Heart left ventricle (tissue), 16 donors: ENCODE measurements at regions not wholly inside any gene's neighbourhood (a gene's known extent, or its start where the extent isn't known, plus 50 kb on each side); places are given as distances from the start of the nearest gene placed in this dataset.

ENCODE experiments used
- ATAC-seq, 4 donors: fragments of 200-7000 bp; cut with Tn5 transposase; one replicate each; pipeline ENCODE4 v1.9.1; 2020 to 2022; ENCODE audit warnings: moderate library complexity in 4 of 4, mild to moderate bottlenecking in 3 of 4, moderate number of reproducible peaks in 1 of 4
- DNase-seq, 5 donors: peaks; one replicate each; pipeline ENCODE4 v3.0.0-alpha.2; 2020
- H3K27ac ChIP-seq, 12 donors: fragments of 200-600 bp; sonication (generic) in 4 of 12; one replicate each; pipeline versions ENCODE4 v1.5.0 to v1.8.0; 2016 to 2022; ENCODE audit warnings: mild to moderate bottlenecking in 2 of 12
- H3K27me3 ChIP-seq, 9 donors: fragments of 200-600 bp; sonication (generic) in 2 of 9; one replicate each; pipeline versions ENCODE4 v1.5.1 to v1.8.0; 2016 to 2022; ENCODE audit warnings: mild to moderate bottlenecking in 3 of 9
- H3K36me3 ChIP-seq, 9 donors: fragments of 200-600 bp; sonication (generic) in 2 of 9; one replicate each; pipeline versions ENCODE4 v1.5.0 to v1.8.0; 2018 to 2022; ENCODE audit warnings: mild to moderate bottlenecking in 2 of 9
- H3K4me1 ChIP-seq, 12 donors: fragments of 200-600 bp; sonication (generic) in 4 of 12; one replicate each; pipeline versions ENCODE4 v1.5.0 to v1.8.0; 2016 to 2022; ENCODE audit warnings: mild to moderate bottlenecking in 3 of 12
- H3K4me3 ChIP-seq, 12 donors: fragments of 200-600 bp; sonication (generic) in 4 of 12; one replicate each; pipeline versions ENCODE4 v1.5.0 to v1.8.0; 2017 to 2022; ENCODE audit warnings: mild to moderate bottlenecking in 9 of 12, moderate library complexity in 4 of 12
- H3K9me3 ChIP-seq, 12 donors: fragments of 200-600 bp; sonication (generic) in 4 of 12; one replicate each; pipeline versions ENCODE4 v1.5.0 to v1.8.0; 2016 to 2022; ENCODE audit warnings: mild to moderate bottlenecking in 1 of 12
- POLR2A ChIP-seq, 2 donors: fragments of 450-650 bp; IDR thresholded peaks; one replicate each; pipeline ENCODE4 v1.6.1; 2017; ENCODE audit warnings: antibody characterized with exemption in 2 of 2, mild to moderate bottlenecking in 2 of 2, moderate library complexity in 2 of 2
- WGBS, 4 donors: extraction: QIAGEN DNeasy Blood & Tissue Kit in 2 of 4; methylation state at CpG; one replicate each; pipeline versions ENCODE4 v1.1.5 to v1.1.7; 2013 to 2018; 5-methylcytosine and 5-hydroxymethylcytosine counted together
- intact Hi-C, 10 donors: fragments of 100-400 bp; cut with DNase I; formaldehyde crosslinking; loops; one replicate each; pipeline versions ENCODE4 v1.11.1 to v1.14.2; 2022
- TF ChIP-seq, protein P1 (sequence below), 12 donors: fragments of 200-600 bp; sonication (generic) in 4 of 12; IDR thresholded peaks; one replicate each; pipeline versions ENCODE4 v1.5.0 to v1.8.0; 2018 to 2022; ENCODE audit warnings: antibody characterized with exemption in 12 of 12, mild to moderate bottlenecking in 5 of 12
- donor health status: ischemic (EF 13 %, LVEDD 7.1; RV severe dilation, severe dysfunction).
- donor health status: healthy with polysubstance abuse.
- donor health status: DM: no; HTN: yes; CAD: no.
- donor health status: DM: no; HTN: no; CAD: no.
- donor health status: ischemic (EF 25% LVEDD 6.9; RV normal size, moderate dysfunction).
- donor health status: ischemic (EF 25% LVEDD 5.7; RV mildly dilated, moderate dysfunction).
- donor health status: healthy.
- donor health status: DM: yes; HTN: yes; CAD: no.
- donor health status: ischemic (EF 35%, LVEDD 5.7; RV mildly dilated, moderate dysfunction).
- donor health status: nonischemic (EF 11% LVEDD 7.7; RV severe dilation, severe dysfunction).
- donor health status: DM: yes; HTN: yes; CAD: no.
- donor health status: PGD.
- donor health status: ischemic (EF 29% LVEDD 5.4; RV normal size, mild dysfunction).
- donor health status: nonischemic (EF 23%, LVEDD 6.1; RV moderate dilation, normal function).

DNA sequence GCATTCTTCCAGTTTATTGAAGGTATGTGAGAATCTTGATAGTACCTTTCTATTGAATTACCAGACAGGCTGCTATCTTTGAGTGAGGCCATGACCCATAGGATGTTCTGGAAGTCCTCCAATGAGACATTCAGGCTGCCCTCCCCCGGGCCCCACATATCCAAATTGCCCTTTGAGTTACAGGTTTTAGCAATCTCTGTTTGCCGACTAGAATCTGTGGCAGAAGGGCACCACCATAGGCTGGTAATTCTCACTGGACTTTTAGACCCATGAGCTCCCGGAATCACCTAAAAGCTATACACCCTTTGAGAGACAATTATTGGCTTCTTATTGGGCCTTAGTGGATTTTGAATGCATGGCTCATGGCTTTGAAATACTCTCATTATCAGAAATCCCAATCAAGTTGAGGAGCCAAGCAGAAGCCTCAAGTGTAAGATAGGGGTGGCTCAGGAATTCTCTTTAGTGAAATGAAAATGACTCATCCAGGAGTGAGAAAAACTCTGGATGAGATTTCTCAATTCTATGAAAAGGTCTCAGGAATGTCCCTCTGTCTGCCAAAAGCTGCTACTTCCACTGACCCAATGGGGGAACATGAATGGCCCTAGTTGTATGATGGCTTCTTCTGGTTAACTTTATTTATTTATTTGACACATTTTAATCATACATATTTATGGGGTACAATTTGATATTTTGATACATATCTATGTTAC is 172.1 kb upstream of the CSNK1A1L start:
- Histone ChIP-seq H3K4me1 (no peaks in the 10 kb centered on the region), H3K27me3 (no peaks in the 10 kb centered on the region), H3K9me3 (peaks cover 0 to 14% (median 0%) of the 10 kb centered on the region in 12 donors), H3K4me3 (no peak overlapping the region), H3K27ac (no peak overlapping the region), H3K36me3 (no peaks in the 10 kb centered on the region)
- 50 to 56% (median 52%) methylated on average over 3 of the region's 3 CpGs for WGBS, 4 donors
- TF ChIP-seq POLR2A (IDR thresholded peaks at IDR 0.05): no peak
- TF ChIP-seq, protein P1, sequence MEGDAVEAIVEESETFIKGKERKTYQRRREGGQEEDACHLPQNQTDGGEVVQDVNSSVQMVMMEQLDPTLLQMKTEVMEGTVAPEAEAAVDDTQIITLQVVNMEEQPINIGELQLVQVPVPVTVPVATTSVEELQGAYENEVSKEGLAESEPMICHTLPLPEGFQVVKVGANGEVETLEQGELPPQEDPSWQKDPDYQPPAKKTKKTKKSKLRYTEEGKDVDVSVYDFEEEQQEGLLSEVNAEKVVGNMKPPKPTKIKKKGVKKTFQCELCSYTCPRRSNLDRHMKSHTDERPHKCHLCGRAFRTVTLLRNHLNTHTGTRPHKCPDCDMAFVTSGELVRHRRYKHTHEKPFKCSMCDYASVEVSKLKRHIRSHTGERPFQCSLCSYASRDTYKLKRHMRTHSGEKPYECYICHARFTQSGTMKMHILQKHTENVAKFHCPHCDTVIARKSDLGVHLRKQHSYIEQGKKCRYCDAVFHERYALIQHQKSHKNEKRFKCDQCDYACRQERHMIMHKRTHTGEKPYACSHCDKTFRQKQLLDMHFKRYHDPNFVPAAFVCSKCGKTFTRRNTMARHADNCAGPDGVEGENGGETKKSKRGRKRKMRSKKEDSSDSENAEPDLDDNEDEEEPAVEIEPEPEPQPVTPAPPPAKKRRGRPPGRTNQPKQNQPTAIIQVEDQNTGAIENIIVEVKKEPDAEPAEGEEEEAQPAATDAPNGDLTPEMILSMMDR (IDR thresholded peaks at IDR 0.05): no peak
- DNase-seq (no peak), ATAC-seq (no peak)
- intact Hi-C loops: no loop called here

DNA sequence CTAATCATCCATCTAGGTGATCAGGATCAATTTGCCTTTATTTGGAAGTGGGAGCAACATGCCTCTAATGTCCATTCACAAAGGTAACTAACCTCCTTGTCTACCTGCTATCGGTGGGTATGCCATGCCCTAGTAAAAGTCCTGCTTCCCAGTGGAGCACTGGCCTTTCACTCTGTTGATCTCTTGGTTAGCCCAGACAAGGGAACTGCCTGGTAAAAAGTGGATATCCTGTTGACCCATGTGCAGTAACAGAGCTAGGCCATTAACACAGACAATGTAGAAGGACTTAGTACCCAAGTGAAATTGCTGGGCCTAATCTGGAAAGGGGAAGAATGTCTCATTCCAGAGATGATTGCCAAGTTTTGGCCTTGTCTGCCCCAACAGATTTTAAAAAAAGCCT is 171.5 kb upstream of the CSNK1A1L start:
- ATAC-seq: no peak
- TF ChIP-seq, protein P1 (IDR thresholded peaks at IDR 0.05): no peak
- no peak for TF ChIP-seq POLR2A (IDR thresholded peaks at IDR 0.05)
- H3K9me3 ChIP-seq: peaks cover 0 to 14% (median 0%) of the 10 kb centered on the region in 12 donors
- H3K36me3 ChIP-seq: no peaks in the 10 kb centered on the region
- no peak for DNase-seq
- no peak overlapping the region for H3K27ac ChIP-seq
- no peak overlapping the region for H3K4me3 ChIP-seq
- 97 to 100% (median 99%) methylated on average over 1 of the region's 1 CpG for WGBS, 4 donors
- no peaks in the 10 kb centered on the region for H3K27me3 ChIP-seq
- H3K4me1 ChIP-seq: no peaks in the 10 kb centered on the region
- intact Hi-C loops: no loop called here

DNA sequence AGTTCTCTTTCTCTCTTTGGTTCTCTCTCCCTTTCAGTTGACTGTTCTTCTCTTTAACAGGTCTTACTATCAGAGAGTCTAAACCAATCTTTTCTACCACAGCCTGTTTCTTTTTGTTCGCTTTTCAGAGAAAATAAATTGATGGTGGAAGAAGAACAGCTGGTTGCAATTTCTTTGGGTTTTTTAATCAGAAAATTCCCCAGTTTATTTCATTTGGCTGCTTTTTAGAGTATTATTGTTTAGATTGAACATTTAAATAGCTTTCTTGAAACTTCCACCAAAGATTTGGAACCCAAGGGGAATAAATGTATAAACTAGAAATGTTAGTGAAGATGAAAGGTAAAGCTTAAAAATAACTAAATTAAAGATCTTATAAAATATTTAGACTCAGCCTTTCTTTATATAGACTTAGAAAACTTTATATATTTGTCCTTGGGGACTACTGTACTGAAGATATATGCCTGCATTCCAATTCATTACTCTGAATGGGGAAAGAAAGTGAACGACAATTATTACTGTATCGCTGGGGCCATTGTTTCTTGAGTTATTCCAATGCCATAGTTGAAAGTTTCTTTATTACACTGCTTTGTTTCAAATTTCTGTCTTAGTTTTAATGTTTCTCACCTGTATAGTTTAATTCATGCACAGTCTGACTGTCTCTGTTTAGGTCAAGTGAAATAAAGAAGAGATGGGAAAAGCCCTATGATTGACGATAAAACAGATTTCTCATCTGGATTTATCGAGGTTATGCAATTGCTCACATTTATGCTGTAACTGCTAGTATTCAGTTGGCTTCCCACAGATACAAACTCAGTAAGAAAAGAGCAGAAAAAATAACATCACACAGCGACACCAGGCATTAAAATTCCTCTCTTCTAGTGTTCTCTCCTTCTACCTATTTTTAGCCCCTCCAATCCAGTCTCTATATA is 169.4 kb upstream of the CSNK1A1L start:
- H3K9me3 ChIP-seq: peaks cover 0 to 23% (median 6%) of the 10 kb centered on the region in 12 donors
- 85 to 91% (median 88%) methylated on average over 6 of the region's 6 CpGs for WGBS, 4 donors
- ATAC-seq: no peak

More for the DNA sequence above, 169.4 kb upstream of the CSNK1A1L start:
- Histone ChIP-seq H3K4me3 (no peak overlapping the region), H3K27ac (no peak overlapping the region), H3K36me3 (no peaks in the 10 kb centered on the region), H3K4me1 (no peaks in the 10 kb centered on the region), H3K27me3 (no peaks in the 10 kb centered on the region)
- intact Hi-C loops: no loop called here
- no peak for TF ChIP-seq POLR2A (IDR thresholded peaks at IDR 0.05)
- TF ChIP-seq, protein P1 (IDR thresholded peaks at IDR 0.05): no peak
- DNase-seq: no peak
